T47D (cell line): ENCODE measurements at regions not wholly inside any gene's neighbourhood (a gene's known extent, or its start where the extent isn't known, plus 50 kb on each side); places are given as distances from the start of the nearest gene placed in this dataset.

Experiments
- DNase-seq, 2 experiments: peaks; one replicate each; pipeline versions ENCODE4 v3.0.0 to v3.0.0-alpha.2; 2011 to 2012; ENCODE audit warnings: low read depth in 1 of 2, low spot score in 1 of 2
- JUND ChIP-seq: IDR thresholded peaks from 2 replicates; pipeline ENCODE4 v1.6.1; 2012; ENCODE audit warnings: low read depth
- in situ Hi-C: cut with HindIII; loops from 2 replicates; pipeline ENCODE4 v1.10.0; 2016; ENCODE audit warnings: low sequenced_read_pairs, low pct_unique_long_range_greater_than_20kb

GRCh38 chrX:38878641-38879340 is 77.5 kb downstream of the MID1IP1 start:
- no peak for DNase-seq
- TF ChIP-seq JUND, result no peak
- in situ Hi-C loops, result no loop called here

DNA sequence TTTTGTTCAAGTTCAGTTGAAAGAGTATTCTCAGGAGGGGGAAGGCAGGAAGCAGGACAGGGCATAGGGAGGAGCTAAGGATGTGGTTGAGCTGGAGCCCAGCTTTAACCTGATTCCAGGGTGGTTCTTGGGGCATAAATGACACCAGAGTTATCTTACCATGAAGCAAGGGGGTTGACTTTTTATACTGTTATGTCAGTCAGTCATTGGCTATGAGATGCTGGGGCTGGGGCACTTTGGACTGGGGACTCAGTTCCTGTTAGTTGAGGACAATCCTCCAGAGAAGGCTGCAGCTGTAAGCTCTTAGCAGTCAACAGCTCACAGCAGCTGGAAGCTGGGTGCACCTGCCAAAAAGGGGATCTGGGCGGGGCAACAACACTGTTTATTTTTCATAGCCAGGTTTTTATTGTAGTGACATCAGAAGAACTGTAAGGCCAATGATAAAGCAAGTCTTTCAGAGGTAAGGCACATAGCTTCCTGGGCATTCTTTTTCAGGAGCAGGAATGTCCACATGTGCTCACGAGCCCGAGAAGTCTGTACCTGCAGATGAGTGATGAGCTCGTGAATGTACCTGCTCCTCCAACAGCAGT is 78.5 kb downstream of the MID1IP1 start:
- TF ChIP-seq JUND, result no peak
- in situ Hi-C loops, result no loop called here
- DNase-seq, result no peak

GRCh38 chrX:38880296-38880854 is 79.1 kb downstream of the MID1IP1 start:
- peak in 1 of 2 experiments; percentile 24 for DNase-seq
- in situ Hi-C loops, result no loop called here
- no peak for TF ChIP-seq JUND

DNA sequence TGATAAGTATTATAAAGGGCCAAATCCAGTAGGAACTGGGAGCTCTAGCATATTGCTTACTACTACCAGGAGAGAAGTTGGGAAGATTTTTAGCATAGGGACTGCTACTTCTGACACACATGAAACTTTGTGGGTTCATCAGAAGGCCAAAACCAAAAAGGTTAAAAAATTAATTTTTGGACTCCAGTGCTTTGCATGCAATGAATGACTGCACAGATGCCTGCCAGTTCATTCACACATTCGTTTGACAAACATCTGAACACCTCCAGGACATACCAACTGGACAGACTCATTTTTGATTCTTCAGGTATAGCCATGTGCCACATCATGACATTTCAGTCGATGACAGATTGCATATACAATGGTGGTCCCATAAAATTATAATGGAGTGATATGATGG is 79.8 kb downstream of the MID1IP1 start:
- DNase-seq, result no peak
- in situ Hi-C loops, result no loop called here
- TF ChIP-seq JUND, result no peak

DNA sequence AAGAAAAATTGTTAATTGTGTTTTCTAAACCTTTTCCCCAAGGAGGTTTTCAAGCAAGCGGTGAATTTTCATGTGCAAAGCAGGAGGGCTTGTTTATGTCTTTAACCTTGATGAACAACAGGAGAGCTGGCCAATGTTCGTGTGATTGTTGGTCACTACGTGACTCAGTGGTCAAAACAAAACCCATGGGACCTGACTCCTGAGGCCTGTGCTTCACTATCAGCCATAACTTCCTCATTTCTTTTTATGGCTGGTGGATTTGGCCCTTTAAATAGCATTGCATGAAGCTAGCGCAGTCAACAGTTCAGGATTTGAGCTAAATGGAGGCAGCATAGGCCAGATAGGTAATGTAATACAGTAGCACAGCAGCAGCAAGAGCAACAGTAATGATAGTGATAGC is 80.5 kb downstream of the MID1IP1 start:
- TF ChIP-seq JUND, result no peak
- DNase-seq, result no peak
- in situ Hi-C loops, result no loop called here

GRCh38 chrX:38882894-38883626 is 81.8 kb downstream of the MID1IP1 start:
- in situ Hi-C loops, result no loop called here
- no peak for TF ChIP-seq JUND
- no peak for DNase-seq

GRCh38 chrX:38886112-38886511 is 84.9 kb downstream of the MID1IP1 start:
- TF ChIP-seq JUND, result no peak
- DNase-seq, result no peak
- in situ Hi-C loops, result no loop called here

- in situ Hi-C loops, result no loop called here
- DNase-seq, result no peak
- TF ChIP-seq JUND, result no peak
Measured at GRCh38 chrX:38887222-38887621, 86.0 kb downstream of the MID1IP1 start.

GRCh38 chrX:38890326-38890725 is 89.1 kb downstream of the MID1IP1 start:
- TF ChIP-seq JUND, result no peak
- DNase-seq, result no peak
- in situ Hi-C loops, result no loop called here

GRCh38 chrX:38890963-38891362 is 89.7 kb downstream of the MID1IP1 start:
- in situ Hi-C loops, result no loop called here
- TF ChIP-seq JUND, result no peak
- no peak for DNase-seq

- TF ChIP-seq JUND, result no peak
- in situ Hi-C loops, result no loop called here
- DNase-seq, result no peak
Measured at GRCh38 chrX:38891641-38892413, 90.6 kb downstream of the MID1IP1 start.

DNA sequence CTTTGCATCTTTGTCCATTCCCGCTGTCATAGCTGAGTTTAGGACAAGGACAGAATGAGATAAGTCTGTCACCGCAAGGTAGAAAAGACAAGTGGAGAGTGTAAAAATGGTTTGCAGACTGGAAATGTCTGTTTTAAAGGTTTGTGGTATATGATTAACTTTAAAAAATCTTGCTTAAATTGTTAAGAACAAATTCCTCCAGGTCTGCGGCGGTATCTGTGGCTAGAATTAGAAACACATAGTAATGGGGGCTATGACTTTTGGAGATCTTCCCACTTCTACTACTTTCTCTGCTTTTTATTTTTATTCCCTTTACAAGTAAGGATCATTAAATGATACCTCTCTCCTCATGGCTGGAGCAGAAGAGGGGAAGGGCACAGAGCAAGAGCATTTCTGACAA is 92.2 kb downstream of the MID1IP1 start:
- TF ChIP-seq JUND, result no peak
- in situ Hi-C loops, result no loop called here
- DNase-seq, result no peak

GRCh38 chrX:38895775-38896174 is 94.5 kb downstream of the MID1IP1 start:
- in situ Hi-C loops, result no loop called here
- TF ChIP-seq JUND, result no peak
- DNase-seq, result no peak
